ENCODE measurements at regions not wholly inside any gene's neighbourhood (a gene's known extent, or its start where the extent isn't known, plus 50 kb on each side); places are given as distances from the start of the nearest gene placed in this dataset.

GRCh38 chr15:70436428-70436827 lies 326.9 kb downstream of the UACA start:
- TF ChIP-seq POLR2A (IDR thresholded peaks at IDR 0.05; ENCODE audit: low read depth, low read length) = no peak
- no peak for TF ChIP-seq POLR2AphosphoS5 (IDR thresholded peaks at IDR 0.05; ENCODE audit: low read depth, low read length)
- no peak for TF ChIP-seq SPI1 (IDR thresholded peaks at IDR 0.05; ENCODE audit: low read depth, low read length)
- TF ChIP-seq TAF1 (IDR thresholded peaks at IDR 0.05; ENCODE audit: low read depth, low read length) = no peak
- TF ChIP-seq POU2F2 (IDR thresholded peaks at IDR 0.05; ENCODE audit: low read depth, low read length) = no peak
- TF ChIP-seq PAX5 (IDR thresholded peaks at IDR 0.05; ENCODE audit: insufficient read depth, low read length, severe bottlenecking) = no peak

Measured in GM12891 (cell line).